ENCODE measurements at regions not wholly inside any gene's neighbourhood (a gene's known extent, or its start where the extent isn't known, plus 50 kb on each side); places are given as distances from the start of the nearest gene placed in this dataset.

- no peak for TF ChIP-seq CTCF (IDR thresholded peaks at IDR 0.05)
- no peak for TF ChIP-seq POLR2A (IDR thresholded peaks at IDR 0.05)
These were observed 184.8 kb downstream of the GBA3 start for GRCh38 chr4:22877486-22878052.
